ENCODE measurements at regions not wholly inside any gene's neighbourhood (a gene's known extent, or its start where the extent isn't known, plus 50 kb on each side); places are given as distances from the start of the nearest gene placed in this dataset.

- Histone ChIP-seq H3K4me3 (no peak overlapping the region), H3K27me3 (replicated peaks in 1 of 7) (no peaks in the 10 kb centered on the region), H3K9me3 (peaks cover 0 to 55% (median 30%) of the 10 kb centered on the region in 8 donors), H3K27ac (no peak overlapping the region), H3K4me1 (no peaks in the 10 kb centered on the region), H3K36me3 (no peaks in the 10 kb centered on the region)
- DNase-seq: no peak
- TF ChIP-seq POLR2AphosphoS5 (IDR thresholded peaks at IDR 0.05) (no peak), POLR2A (IDR thresholded peaks at IDR 0.05) (no peak), CTCF (IDR thresholded peaks at IDR 0.05 in 8 of 11, conservative IDR thresholded peaks at IDR 0.05 in 3 of 11) (no peak)
- WGBS, 5 donors: 79 to 84% (median 80%) methylated on average over 26 to 27 of the region's 27 CpGs
- intact Hi-C loops (cut with DNase I; ENCODE audit: low total_unique reads): no loop called here
These were observed 2084.1 kb downstream of the TP53TG3F start for GRCh38 chr16:35543486-35543885.

- DNase-seq: no peak
- TF ChIP-seq CTCF (IDR thresholded peaks at IDR 0.05 in 8 of 11, conservative IDR thresholded peaks at IDR 0.05 in 3 of 11): no peak
- TF ChIP-seq POLR2A (IDR thresholded peaks at IDR 0.05): no peak
- TF ChIP-seq POLR2AphosphoS5 (IDR thresholded peaks at IDR 0.05): no peak
- intact Hi-C loops (cut with DNase I; ENCODE audit: low total_unique reads): no loop called here
- no peaks in the 10 kb centered on the region for H3K27me3 ChIP-seq (replicated peaks in 1 of 7)
- WGBS, 5 donors: 48 to 66% (median 51%) methylated on average over 25 to 31 of the region's 31 CpGs
- no peaks in the 10 kb centered on the region for H3K36me3 ChIP-seq
- H3K4me1 ChIP-seq: no peaks in the 10 kb centered on the region
- no peak overlapping the region for H3K4me3 ChIP-seq
- H3K27ac ChIP-seq: no peak overlapping the region
- H3K9me3 ChIP-seq: peaks cover 0 to 54% (median 29%) of the 10 kb centered on the region in 8 donors
These were observed 2093.4 kb downstream of the TP53TG3F start for GRCh38 chr16:35552763-35553162.

GRCh38 chr16:35557731-35558130 is 2098.3 kb downstream of the TP53TG3F start:
- no peaks in the 10 kb centered on the region for H3K27me3 ChIP-seq (replicated peaks in 1 of 7)
- H3K4me1 ChIP-seq: no peaks in the 10 kb centered on the region
- no peak for DNase-seq
- no peak for TF ChIP-seq CTCF (IDR thresholded peaks at IDR 0.05 in 8 of 11, conservative IDR thresholded peaks at IDR 0.05 in 3 of 11)
- intact Hi-C loops (cut with DNase I; ENCODE audit: low total_unique reads): no loop called here
- no peak overlapping the region for H3K27ac ChIP-seq
- WGBS, 5 donors: 56 to 77% (median 64%) methylated on average over 2 of the region's 2 CpGs
- no peak overlapping the region for H3K4me3 ChIP-seq
- H3K36me3 ChIP-seq: no peaks in the 10 kb centered on the region
- peaks cover 0 to 76% (median 34%) of the 10 kb centered on the region in 8 donors for H3K9me3 ChIP-seq

GRCh38 chr16:35559911-35560636 is 2100.7 kb downstream of the TP53TG3F start:
- no peak overlapping the region for H3K4me3 ChIP-seq
- WGBS, 5 donors: 54 to 62% (median 56%) methylated on average over 2 of the region's 2 CpGs
- no peaks in the 10 kb centered on the region for H3K27me3 ChIP-seq (replicated peaks in 1 of 7)
- no peaks in the 10 kb centered on the region for H3K4me1 ChIP-seq
- no peaks in the 10 kb centered on the region for H3K36me3 ChIP-seq
- H3K9me3 ChIP-seq: peaks cover 0 to 88% (median 38%) of the 10 kb centered on the region in 8 donors
- DNase-seq: no peak
- no peak for TF ChIP-seq POLR2A (IDR thresholded peaks at IDR 0.05)
- TF ChIP-seq POLR2AphosphoS5 (IDR thresholded peaks at IDR 0.05): no peak
- TF ChIP-seq CTCF (IDR thresholded peaks at IDR 0.05 in 8 of 11, conservative IDR thresholded peaks at IDR 0.05 in 3 of 11): no peak
- H3K27ac ChIP-seq: no peak overlapping the region
- intact Hi-C loops (cut with DNase I; ENCODE audit: low total_unique reads): no loop called here
